ENCODE measurements at regions not wholly inside any gene's neighbourhood (a gene's known extent, or its start where the extent isn't known, plus 50 kb on each side); places are given as distances from the start of the nearest gene placed in this dataset.

DNA sequence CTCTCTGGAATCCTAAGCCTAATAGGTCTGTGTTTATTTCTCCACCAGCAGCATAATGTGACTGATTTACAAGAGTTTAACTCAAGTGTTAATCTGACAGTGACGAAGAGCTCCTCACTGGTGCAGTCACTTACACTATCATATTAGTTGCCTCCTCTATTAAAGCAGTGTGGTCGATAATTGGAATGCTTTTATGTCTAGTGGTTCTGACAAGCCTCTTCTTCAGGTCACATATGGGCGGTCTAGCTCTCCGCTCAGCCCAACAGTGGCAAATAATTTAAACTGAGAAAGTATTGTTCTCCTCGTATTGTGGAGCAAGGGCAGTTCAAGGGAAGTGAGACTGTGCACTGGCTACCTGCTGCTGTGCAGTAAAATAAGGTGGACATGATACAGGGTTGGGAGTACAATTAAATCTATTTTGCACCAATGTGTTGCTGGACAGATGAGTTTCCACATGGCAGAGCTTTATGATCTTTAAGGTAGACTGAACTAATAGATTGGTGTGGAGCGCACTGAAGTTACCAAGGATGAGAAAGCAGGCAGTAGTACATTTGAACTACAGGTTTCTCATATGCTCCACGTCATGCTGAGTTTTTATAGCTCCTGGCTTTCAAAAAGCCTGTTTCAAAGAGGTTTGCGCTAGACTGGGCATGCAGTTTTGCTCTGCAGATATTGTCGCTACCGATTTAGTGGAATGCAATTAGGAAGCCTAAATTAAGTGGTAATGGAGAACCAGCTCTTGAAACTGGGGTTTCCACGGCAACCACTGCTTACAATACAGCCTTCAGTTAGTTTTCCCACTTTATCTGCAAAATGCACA lies 151.7 kb upstream of the POU3F3 start:
- no peak for DNase-seq (ENCODE audit: low read depth)

GRCh38 chr2:104703669-104704068 lies 150.2 kb upstream of the POU3F3 start:
- no peak for DNase-seq (ENCODE audit: low read depth)

GRCh38 chr2:104704496-104705245 lies 149.2 kb upstream of the POU3F3 start:
- no peak for DNase-seq (ENCODE audit: low read depth)

GRCh38 chr2:104707056-104707455 lies 146.9 kb upstream of the POU3F3 start:
- DNase-seq (ENCODE audit: low read depth): no peak

DNA sequence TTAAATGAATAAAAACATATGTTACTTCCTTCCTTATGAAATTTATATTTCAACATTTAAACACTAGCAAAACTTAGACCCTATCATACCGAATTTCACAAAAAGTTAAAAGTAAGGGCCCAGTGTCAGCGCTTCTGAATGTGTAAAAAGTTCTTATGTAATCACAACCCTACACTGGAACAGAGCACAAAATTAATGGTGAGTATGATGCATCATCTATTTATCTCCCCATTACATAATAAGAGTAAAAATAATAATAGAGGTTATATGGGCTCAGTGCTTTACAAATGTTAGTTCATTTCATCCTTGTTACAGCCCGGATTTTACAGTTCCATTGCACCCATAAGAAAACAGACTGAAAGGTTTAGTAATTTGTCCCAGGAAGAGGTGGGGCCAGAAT lies 144.9 kb upstream of the POU3F3 start:
- no peak for DNase-seq (ENCODE audit: low read depth)

- no peak for DNase-seq (ENCODE audit: low read depth)
Observed at GRCh38 chr2:104716061-104716460, 137.9 kb upstream of the POU3F3 start.

GRCh38 chr2:104733226-104733943 lies 120.5 kb upstream of the POU3F3 start:
- no peak for DNase-seq (ENCODE audit: low read depth)

- DNase-seq (ENCODE audit: low read depth): no peak
Observed at GRCh38 chr2:104734937-104735586, 118.9 kb upstream of the POU3F3 start.

DNA sequence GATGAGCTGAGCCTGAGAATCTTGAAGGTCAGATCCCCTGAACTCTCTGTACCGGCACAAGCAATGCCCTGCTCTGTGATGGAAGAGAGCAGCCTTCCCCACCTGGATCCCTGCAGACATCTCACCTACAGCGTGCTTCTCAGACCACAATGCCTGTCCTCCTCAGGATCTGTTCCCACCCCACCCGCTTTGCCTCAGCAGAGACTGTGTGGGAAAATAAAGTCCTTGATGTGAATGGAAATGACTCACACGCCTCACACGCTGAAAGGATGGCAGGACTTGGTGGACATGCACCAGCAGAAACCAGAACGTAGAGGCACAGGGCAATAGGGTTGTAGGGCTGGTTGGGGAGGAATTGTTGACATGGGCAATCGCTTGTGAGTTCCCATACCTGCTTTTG lies 117.9 kb upstream of the POU3F3 start:
- DNase-seq (ENCODE audit: low read depth): no peak

GRCh38 chr2:104741860-104742259 lies 112.1 kb upstream of the POU3F3 start:
- DNase-seq (ENCODE audit: low read depth): no peak

DNA sequence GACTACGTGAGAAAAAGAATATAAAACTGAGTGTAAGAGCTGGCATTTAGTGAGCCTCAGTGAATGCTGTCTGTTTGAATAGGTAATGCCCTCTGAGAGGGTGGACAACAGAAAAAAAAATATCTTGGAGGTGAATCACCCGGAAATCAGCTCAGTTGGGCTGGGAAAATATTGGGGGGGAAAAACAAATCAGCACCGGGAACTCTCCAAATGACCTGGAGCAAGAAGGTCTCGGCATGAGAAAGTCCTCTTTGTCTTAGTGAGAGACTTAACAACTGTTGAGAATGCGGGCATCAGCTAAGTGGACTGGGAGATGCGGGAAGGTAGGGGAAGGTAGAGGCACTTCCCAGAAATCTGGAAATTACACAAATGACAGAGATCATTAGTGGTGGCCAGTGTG lies 109.4 kb upstream of the POU3F3 start:
- DNase-seq (ENCODE audit: low read depth): no peak

DNA sequence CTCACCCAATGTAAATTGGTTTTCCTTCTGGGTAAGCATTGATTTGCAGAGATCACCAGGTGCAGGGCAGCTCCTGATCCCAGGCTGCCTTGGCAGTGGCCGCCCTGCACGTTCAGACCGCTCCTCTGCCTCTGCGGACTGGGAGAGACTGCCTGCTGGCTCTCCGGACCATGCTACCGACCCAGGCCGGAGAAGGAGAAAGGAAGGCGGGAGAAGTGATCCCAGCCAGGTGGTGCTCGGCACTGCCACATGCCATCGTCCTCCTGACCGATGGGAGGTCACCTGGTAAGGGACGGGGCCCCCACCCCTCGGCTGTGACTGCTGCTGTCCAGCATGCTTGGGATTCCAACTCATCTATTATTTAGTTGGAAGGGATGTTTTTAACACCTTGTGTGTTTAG lies 108.1 kb upstream of the POU3F3 start:
- DNase-seq (ENCODE audit: low read depth): no peak

DNA sequence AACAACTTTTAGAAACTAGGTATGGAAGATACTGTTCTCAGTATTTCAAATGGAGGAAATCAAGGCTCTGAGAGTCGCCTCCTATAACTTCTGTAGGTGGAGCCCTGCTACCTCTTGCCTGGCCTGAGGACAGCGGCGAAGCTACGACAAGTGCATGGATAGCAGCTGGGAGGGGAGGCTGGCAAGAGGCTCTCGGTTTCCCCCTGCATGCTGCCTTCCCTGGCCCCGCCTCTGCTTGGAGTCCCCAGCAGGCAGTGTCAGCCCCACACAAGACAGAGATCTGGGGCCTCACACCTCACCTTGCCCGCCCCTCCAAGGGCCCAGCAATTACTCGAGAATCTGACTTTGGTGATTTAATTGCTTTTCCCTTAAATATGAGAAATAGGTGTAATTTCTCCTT lies 107.6 kb upstream of the POU3F3 start:
- DNase-seq (ENCODE audit: low read depth): no peak

GRCh38 chr2:104746858-104747257 lies 107.1 kb upstream of the POU3F3 start:
- DNase-seq (ENCODE audit: low read depth): no peak

DNA sequence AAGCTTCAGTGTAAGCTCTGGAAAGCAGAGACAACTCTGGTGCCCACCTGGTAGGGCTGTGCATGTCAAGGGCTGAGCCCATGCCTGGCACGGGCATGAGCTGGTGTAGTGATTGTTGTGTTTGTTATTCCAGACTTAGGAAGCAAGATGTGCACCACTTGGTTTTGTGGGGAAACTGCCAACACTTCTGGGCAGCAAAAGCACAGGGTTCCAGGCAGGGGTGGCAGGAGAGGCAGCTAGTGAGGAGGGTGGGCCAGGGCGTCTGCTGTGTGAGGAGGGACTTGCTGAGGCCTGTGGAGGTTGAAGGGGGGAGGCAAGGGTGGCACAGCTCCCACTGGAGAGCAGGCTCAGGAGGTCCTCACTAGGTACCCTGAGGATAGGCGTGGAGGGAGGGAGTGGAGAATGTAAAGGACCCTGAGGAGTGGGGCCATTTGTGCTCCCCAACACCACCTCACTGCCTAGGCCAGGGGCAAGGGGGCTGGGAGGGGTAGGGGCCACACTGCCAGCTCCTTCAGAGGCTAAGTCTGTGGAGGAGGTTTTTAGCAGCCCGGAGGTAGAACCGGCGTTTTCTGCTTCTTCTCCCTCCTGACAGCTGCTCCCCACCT lies 104.0 kb upstream of the POU3F3 start:
- no peak for DNase-seq (ENCODE audit: low read depth)

GRCh38 chr2:104752504-104752903 lies 101.4 kb upstream of the POU3F3 start:
- no peak for DNase-seq (ENCODE audit: low read depth)

DNA sequence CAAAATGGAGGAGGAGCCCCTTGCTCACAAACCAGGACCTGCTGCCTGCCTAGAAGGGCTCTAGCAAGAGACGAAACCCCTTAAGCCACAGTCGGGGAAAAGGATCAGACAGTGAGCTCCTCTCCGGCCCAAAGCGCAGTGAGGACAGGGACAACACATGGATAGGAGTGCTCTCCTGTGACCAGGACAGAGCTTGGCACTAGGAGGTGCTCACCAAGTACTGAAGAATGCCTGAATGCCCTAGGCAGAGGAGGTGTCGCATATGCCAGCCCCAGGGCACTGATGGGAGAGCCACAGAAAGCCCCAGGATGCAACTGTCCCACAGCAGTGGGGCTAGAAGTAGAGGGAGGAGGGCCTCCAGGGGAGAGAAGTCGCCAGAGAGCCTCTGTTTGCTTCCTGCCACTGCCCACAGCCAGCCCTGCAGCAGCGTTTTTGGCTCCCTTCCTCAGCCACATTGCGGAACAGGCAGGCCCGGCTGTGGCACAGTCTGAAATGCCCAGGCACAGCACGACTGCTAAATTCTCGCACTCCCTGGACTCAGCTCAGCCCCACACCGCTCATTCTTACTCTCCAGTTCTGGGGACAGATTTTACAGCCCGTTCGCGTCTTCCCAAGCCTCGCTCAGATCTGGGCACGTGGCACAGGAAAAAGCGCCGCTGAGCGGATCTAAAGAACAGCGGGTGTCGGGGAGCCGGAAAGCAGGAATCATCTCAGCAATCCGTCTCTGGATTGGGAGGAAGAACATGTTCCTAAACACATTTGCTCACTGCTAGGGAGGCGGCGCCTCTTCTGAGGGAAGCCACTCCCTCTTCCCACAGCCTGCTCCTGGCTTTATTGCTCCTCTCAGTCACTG lies 98.7 kb upstream of the POU3F3 start:
- no peak for DNase-seq (ENCODE audit: low read depth)

- no peak for DNase-seq (ENCODE audit: low read depth)
Observed at GRCh38 chr2:104756118-104756517, 97.8 kb upstream of the POU3F3 start.

- DNase-seq (ENCODE audit: low read depth): no peak
Observed at GRCh38 chr2:104757056-104757455, 96.9 kb upstream of the POU3F3 start.

- DNase-seq (ENCODE audit: low read depth): no peak
Observed at GRCh38 chr2:104758199-104758620, 95.7 kb upstream of the POU3F3 start.

DNA sequence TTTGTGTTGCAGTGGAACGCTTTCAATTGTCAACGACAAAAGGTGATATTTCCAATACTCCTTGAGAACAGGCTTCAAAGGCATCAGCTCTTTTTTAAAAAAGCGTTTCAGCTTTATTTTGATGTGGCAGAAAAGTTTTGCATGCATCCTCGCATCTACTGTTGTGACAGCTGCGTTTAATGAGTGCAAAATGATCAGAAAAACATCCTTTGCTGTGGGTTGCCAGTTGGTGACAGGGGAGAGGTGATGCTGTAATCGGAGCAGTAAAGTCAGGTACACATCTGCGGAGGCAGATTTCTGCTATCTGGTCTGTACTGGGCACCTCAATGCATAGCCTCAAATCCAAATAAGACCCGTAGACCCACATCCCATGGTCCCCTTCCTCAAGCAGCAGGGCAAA lies 91.9 kb upstream of the POU3F3 start:
- DNase-seq (ENCODE audit: low read depth): no peak
